Neural cell (in vitro differentiated cells): ENCODE measurements at regions not wholly inside any gene's neighbourhood (a gene's known extent, or its start where the extent isn't known, plus 50 kb on each side); places are given as distances from the start of the nearest gene placed in this dataset.

Experiments
- H2AFZ ChIP-seq: fragments of 200-600, 300-800 bp; sonication (generic), shearing (Covaris generic); 2 replicates; pipeline ENCODE4 v1.6.0; 2014; ENCODE audit warnings: low read depth, mild to moderate bottlenecking, antibody characterized with exemption, low read length, moderate library complexity
- H3F3A ChIP-seq: fragments of 200-600 bp; shearing (Covaris generic); 2 replicates; pipeline ENCODE4 v1.6.1; 2016; ENCODE audit warnings: mild to moderate bottlenecking, moderate library complexity, mixed read lengths, antibody characterized with exemption, low read length; ENCODE audit not compliant: insufficient read depth, poor library complexity, severe bottlenecking
- H3K27ac ChIP-seq: fragments of 200-600, 300-800 bp; sonication (generic), shearing (Covaris generic); 2 replicates; pipeline ENCODE4 v1.5.1; 2014; ENCODE audit warnings: mild to moderate bottlenecking, low read length, moderate library complexity
- H3K27me3 ChIP-seq: fragments of 300-800, 200-600 bp; sonication (generic), shearing (Covaris generic); 2 replicates; pipeline ENCODE4 v1.6.0; 2014; ENCODE audit warnings: mild to moderate bottlenecking, low read depth, low read length, moderate library complexity; ENCODE audit not compliant: insufficient read depth
- H3K36me3 ChIP-seq: fragments of 300-800, 200-600 bp; sonication (generic), shearing (Covaris generic); 2 replicates; pipeline ENCODE4 v1.5.1; 2014; ENCODE audit warnings: mild to moderate bottlenecking, antibody characterized with exemption, low read length, moderate library complexity; ENCODE audit not compliant: insufficient read depth
- H3K4me2 ChIP-seq: fragments of 300-800, 200-600 bp; sonication (generic), shearing (Covaris generic); 2 replicates; pipeline ENCODE4 v1.6.0; 2014; ENCODE audit warnings: mild to moderate bottlenecking, low read length
- H3K4me3 ChIP-seq: fragments of 300-800, 200-600 bp; sonication (generic), shearing (Covaris generic); 2 replicates; pipeline ENCODE4 v1.5.1; 2014; ENCODE audit warnings: mild to moderate bottlenecking, low read length, moderate library complexity
- H3K79me2 ChIP-seq: fragments of 200-600 bp; shearing (Covaris generic); replicated peaks from 2 replicates; pipeline ENCODE4 v1.6.0; 2014; ENCODE audit warnings: mild to moderate bottlenecking, low read length, moderate library complexity; ENCODE audit not compliant: insufficient read depth
- H3K9ac ChIP-seq: fragments of 300-800, 200-600 bp; sonication (generic), shearing (Covaris generic); 2 replicates; pipeline ENCODE4 v1.6.1; 2016; ENCODE audit warnings: mild to moderate bottlenecking, low read length, mixed read lengths
- H3K9me2 ChIP-seq: fragments of 200-600 bp; shearing (Covaris generic); 2 replicates; pipeline ENCODE4 v1.6.1; 2016; ENCODE audit warnings: mild to moderate bottlenecking, low read length, mixed read lengths; ENCODE audit not compliant: insufficient read depth
- H3K9me3 ChIP-seq: fragments of 200-600, 300-800 bp; sonication (generic), shearing (Covaris generic); 2 replicates; pipeline ENCODE4 v1.6.1; 2016; ENCODE audit warnings: mild to moderate bottlenecking, mixed run types, low read length, moderate library complexity, mixed read lengths
- H4K20me1 ChIP-seq: fragments of 200-600 bp; shearing (Covaris generic); 2 replicates; pipeline ENCODE4 v1.6.1; 2016; ENCODE audit warnings: mild to moderate bottlenecking, mixed run types; ENCODE audit not compliant: insufficient read depth
- CTCF ChIP-seq: fragments of 450-650 bp; IDR thresholded peaks from 2 replicates; pipeline ENCODE4 v1.5.1; 2014; ENCODE audit warnings: antibody characterized with exemption, mild to moderate bottlenecking, moderate library complexity; ENCODE audit not compliant: poor library complexity, severe bottlenecking
- EP300 ChIP-seq: fragments of 450-650 bp; conservative IDR thresholded peaks from 2 replicates; pipeline ENCODE4 v1.6.1; 2014; ENCODE audit warnings: antibody characterized with exemption, mild to moderate bottlenecking, moderate library complexity; ENCODE audit not compliant: poor library complexity, severe bottlenecking
- EZH2 ChIP-seq: fragments of 200-600, 300-800 bp; shearing (Covaris generic), sonication (generic); IDR thresholded peaks from 2 replicates; pipeline ENCODE4 v1.6.1; 2014; ENCODE audit warnings: antibody characterized with exemption, low read length, borderline replicate concordance, mild to moderate bottlenecking; ENCODE audit not compliant: insufficient read depth, poor library complexity, severe bottlenecking
- MXI1 ChIP-seq: fragments of 450-650 bp; conservative IDR thresholded peaks from 2 replicates; pipeline ENCODE4 v1.6.1; 2014; ENCODE audit warnings: antibody characterized with exemption, mild to moderate bottlenecking; ENCODE audit not compliant: poor library complexity, severe bottlenecking
- POLR2AphosphoS5 ChIP-seq: IDR thresholded peaks from 2 replicates; pipeline ENCODE4 v1.6.1; 2012
- RAD21 ChIP-seq: fragments of 450-650 bp; conservative IDR thresholded peaks from 2 replicates; pipeline ENCODE4 v1.6.1; 2014; ENCODE audit warnings: antibody characterized with exemption, mild to moderate bottlenecking, moderate library complexity
- REST ChIP-seq: IDR thresholded peaks from 2 replicates; pipeline ENCODE4 v1.6.1; 2012; ENCODE audit warnings: borderline replicate concordance
- SMC3 ChIP-seq: fragments of 450-650 bp; conservative IDR thresholded peaks from 2 replicates; pipeline ENCODE4 v1.6.1; 2014; ENCODE audit warnings: antibody characterized with exemption, mild to moderate bottlenecking, moderate library complexity; ENCODE audit not compliant: poor library complexity
- TAF1 ChIP-seq: IDR thresholded peaks from 2 replicates; pipeline ENCODE4 v1.6.1; 2012; ENCODE audit warnings: low read depth

GRCh38 chr6:43915986-43916923 is 146.2 kb downstream of the VEGFA start:
- H3K4me2 ChIP-seq = no peak overlapping the region
- TF ChIP-seq POLR2AphosphoS5 (no peak), EP300 (no peak), REST (no peak), TAF1 (no peak), RAD21 (no peak), MXI1 (no peak), EZH2 (no peak), CTCF (no peak), SMC3 (no peak)
- H3K27me3 ChIP-seq = no peaks in the 10 kb centered on the region

GRCh38 chr6:43915208-43915869 is 145.3 kb downstream of the VEGFA start:
- Histone ChIP-seq H3K9ac (no peak overlapping the region), H3K36me3 (no peaks in the 10 kb centered on the region), H3K79me2 (no peaks in the 10 kb centered on the region), H3K9me3 (no peaks in the 10 kb centered on the region), H3F3A (no peaks in the 10 kb centered on the region), H3K9me2 (no peaks in the 10 kb centered on the region), H3K4me2 (no peak overlapping the region), H3K4me3 (no peak overlapping the region), H2AFZ (no peak overlapping the region), H3K27me3 (no peaks in the 10 kb centered on the region), H3K27ac (no peak overlapping the region), H4K20me1 (no peaks in the 10 kb centered on the region)
- TF ChIP-seq RAD21 (no peak), SMC3 (no peak), CTCF (no peak), EP300 (no peak), MXI1 (no peak), TAF1 (no peak), REST (no peak), POLR2AphosphoS5 (no peak), EZH2 (no peak)

More at GRCh38 chr6:43915986-43916923, 146.2 kb downstream of the VEGFA start:
- Histone ChIP-seq H3F3A (no peaks in the 10 kb centered on the region), H3K9ac (no peak overlapping the region), H3K9me2 (no peaks in the 10 kb centered on the region), H3K27ac (no peak overlapping the region), H2AFZ (no peak overlapping the region), H3K9me3 (no peaks in the 10 kb centered on the region), H4K20me1 (no peaks in the 10 kb centered on the region), H3K36me3 (no peaks in the 10 kb centered on the region), H3K4me3 (no peak overlapping the region), H3K79me2 (no peaks in the 10 kb centered on the region)
